Mucosa of stomach (tissue), 1 donor: ENCODE measurements at regions not wholly inside any gene's neighbourhood (a gene's known extent, or its start where the extent isn't known, plus 50 kb on each side); places are given as distances from the start of the nearest gene placed in this dataset.
A peak's percentile ranks its signal among the peaks of the same experiment; 100 is the strongest.
"Not testable (repeated sequence)": the region's sequence is repeated elsewhere in the genome, so short reads cannot be mapped to it uniquely, and the experiment has no call there.

Source experiments
- H3K27me3 ChIP-seq: one replicate; pipeline ENCODE4 v1.7.0; 2013; ENCODE audit warnings: mild to moderate bottlenecking, low read length; ENCODE audit not compliant: control insufficient read depth, insufficient read depth
- H3K36me3 ChIP-seq: one replicate; pipeline ENCODE4 v1.7.0; 2013; ENCODE audit warnings: low read length; ENCODE audit not compliant: control insufficient read depth, insufficient read depth
- H3K4me1 ChIP-seq: one replicate; pipeline ENCODE4 v1.7.0; 2013; ENCODE audit warnings: mild to moderate bottlenecking, low read length; ENCODE audit not compliant: control insufficient read depth, insufficient read depth
- H3K4me3 ChIP-seq: one replicate; pipeline ENCODE4 v1.7.0; 2013; ENCODE audit warnings: low read length
- H3K9ac ChIP-seq: one replicate; pipeline ENCODE4 v1.7.0; 2013; ENCODE audit warnings: mild to moderate bottlenecking, low read length, moderate library complexity
- H3K9me3 ChIP-seq: one replicate; pipeline ENCODE4 v1.7.0; 2013; ENCODE audit warnings: mild to moderate bottlenecking, low read length, moderate library complexity; ENCODE audit not compliant: control insufficient read depth
- donor health status: Pancreatic carcinoma.

DNA sequence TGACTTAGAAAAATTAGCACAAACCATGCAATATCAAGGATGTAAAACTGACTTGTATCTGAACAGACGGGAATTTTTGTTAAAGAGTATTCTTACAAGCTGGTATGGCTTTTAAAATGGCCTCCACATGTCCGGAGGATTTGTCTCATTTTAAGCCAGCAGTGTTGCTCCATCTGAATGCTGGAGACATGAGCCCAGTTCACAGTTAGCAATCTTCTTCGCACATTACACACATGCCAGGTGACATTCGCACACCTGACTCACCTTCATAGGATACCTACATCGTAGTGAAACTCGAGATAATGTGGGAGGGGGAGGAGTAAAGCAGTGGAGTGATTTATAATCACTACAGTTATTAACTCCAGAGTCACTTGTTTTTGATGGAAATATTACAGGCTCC lies 231.8 kb upstream of the RBBP8 start:
- Histone ChIP-seq H3K36me3 (no peaks in the 10 kb centered on the region), H3K9me3 (no peaks in the 10 kb centered on the region), H3K4me1 (no peaks in the 10 kb centered on the region), H3K4me3 (no peak overlapping the region), H3K27me3 (no peaks in the 10 kb centered on the region), H3K9ac (no peak overlapping the region)

DNA sequence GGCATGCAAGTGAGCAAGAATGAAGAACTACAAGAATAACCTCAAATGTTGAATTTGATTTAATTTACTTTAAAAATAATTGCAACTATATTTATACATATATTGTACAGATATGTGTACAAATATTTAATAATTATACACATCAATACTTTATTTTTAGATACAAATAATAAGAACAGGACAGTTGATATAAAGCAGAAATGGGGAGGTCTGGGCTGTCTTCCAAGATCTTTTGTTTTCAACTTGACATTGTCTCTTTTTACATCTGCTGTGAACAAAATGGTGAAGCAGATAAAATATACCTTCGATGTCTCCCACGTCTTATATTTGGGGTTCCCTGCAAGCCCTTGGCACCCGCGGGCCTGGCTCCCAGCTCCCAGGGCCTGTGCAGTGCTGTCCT lies 231.3 kb upstream of the RBBP8 start:
- H3K9ac ChIP-seq: no peak overlapping the region
- H3K4me1 ChIP-seq: no peaks in the 10 kb centered on the region
- H3K36me3 ChIP-seq: no peaks in the 10 kb centered on the region
- no peaks in the 10 kb centered on the region for H3K27me3 ChIP-seq
- no peaks in the 10 kb centered on the region for H3K9me3 ChIP-seq
- H3K4me3 ChIP-seq: no peak overlapping the region

DNA sequence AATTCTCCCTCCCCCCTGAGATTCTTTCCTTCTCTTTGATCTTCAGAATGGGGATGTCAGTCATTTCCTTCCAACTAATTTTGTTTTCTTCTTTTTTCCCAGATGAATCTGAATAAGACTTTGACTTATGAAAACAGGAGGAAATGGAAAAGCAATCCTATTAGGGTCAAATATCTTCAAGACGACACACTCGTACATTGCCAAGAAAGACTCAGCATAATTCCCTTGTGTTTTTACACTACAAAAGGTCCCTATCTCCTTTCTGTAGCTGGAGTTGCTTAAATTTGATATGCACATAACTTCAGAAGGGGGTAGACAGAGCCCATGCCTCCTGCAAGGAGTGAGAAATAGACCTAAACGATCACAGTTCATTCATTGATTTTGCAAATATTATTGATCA lies 230.3 kb upstream of the RBBP8 start:
- Histone ChIP-seq H3K4me1 (no peaks in the 10 kb centered on the region), H3K27me3 (no peaks in the 10 kb centered on the region), H3K9me3 (no peaks in the 10 kb centered on the region), H3K4me3 (no peak overlapping the region), H3K9ac (no peak overlapping the region), H3K36me3 (no peaks in the 10 kb centered on the region)

DNA sequence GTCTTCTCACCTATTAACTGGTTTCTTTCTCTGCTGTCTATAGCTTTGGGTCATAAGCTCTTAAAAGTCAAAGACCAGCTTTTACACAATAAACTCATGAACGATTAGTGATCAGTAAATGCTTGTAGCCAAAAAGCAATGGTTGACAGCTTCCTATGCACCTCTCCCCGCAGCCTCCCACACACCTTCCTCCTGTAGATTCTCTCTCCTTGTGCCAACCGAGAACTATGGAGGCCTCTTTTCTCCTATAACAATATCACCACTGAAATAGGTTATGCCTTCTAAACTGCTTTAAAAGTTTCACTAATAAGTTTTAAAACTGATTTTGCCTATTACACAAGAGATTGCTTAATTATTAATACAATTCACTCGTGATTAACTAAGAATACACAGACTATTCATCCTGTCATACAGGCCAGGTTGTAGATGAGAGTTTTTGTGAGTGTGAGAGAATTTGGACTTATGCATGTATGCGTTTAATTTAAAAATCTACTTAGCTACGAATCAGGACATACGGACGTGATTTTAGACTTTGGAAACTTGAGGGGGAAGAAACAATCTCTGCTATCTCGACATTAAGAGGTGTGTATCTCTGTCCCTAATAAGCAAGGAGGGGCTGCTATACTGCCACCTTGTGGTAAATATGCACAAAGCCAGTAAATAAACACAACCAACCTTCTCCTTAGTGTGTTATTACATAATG lies 229.1 kb upstream of the RBBP8 start:
- H3K9ac ChIP-seq: no peak overlapping the region
- no peaks in the 10 kb centered on the region for H3K36me3 ChIP-seq
- H3K4me1 ChIP-seq: no peaks in the 10 kb centered on the region
- no peak overlapping the region for H3K4me3 ChIP-seq
- H3K9me3 ChIP-seq: no peaks in the 10 kb centered on the region
- no peaks in the 10 kb centered on the region for H3K27me3 ChIP-seq

DNA sequence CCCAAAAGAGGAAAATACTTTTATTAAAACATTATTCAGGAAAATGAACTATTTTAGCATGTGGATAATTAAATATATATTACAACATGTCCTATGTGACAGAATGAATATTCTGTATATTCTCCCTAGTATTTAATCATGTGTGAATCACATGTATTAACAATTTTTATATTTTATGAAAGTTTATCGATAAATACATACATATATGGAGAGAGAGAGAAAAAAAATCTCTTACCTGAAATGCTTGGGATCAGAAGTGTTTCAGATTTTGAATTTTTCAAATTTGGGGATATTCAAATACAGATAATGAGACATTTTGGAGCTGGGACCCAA lies 228.6 kb upstream of the RBBP8 start:
- Histone ChIP-seq H3K4me1 (no peaks in the 10 kb centered on the region), H3K9me3 (no peaks in the 10 kb centered on the region), H3K9ac (no peak overlapping the region), H3K36me3 (no peaks in the 10 kb centered on the region), H3K4me3 (no peak overlapping the region), H3K27me3 (no peaks in the 10 kb centered on the region)

DNA sequence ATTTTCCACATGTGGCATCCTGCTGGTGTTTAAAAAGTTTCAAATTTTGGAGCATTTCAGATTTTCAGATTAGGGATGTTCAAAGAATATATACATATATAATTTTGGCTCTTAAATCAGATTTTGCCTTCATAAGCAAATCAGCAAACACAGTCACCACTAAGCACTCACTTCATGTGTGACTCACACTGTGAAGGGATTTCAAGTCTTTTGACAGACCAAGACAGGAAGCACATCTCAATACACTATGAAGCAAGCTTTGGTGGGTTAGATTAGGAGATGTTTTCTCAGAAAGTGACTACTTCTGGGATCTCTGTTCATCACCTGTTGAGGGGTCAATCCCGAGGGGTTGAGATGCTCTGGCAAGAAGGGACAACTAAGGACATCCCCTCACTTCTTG lies 227.8 kb upstream of the RBBP8 start:
- Histone ChIP-seq H3K9ac (no peak overlapping the region), H3K27me3 (no peaks in the 10 kb centered on the region)

DNA sequence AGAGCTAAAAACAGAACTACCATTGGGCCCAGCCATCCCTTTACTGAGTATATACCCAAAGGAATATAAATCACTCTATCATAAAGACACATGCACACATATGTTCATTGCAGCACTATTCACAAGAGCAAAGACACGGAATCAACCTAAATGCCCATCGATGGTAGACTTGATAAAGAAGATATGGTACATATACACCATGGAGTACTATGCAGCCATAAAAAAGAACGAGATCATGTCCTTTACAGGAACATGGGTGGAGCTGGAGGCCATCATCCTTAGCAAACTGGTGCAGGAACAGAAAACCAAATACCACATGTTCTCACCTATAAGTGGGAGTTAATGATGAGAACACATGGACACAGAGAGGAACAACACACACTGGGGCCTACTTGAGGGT lies 227.1 kb upstream of the RBBP8 start:
- not testable (repeated sequence) for H3K9ac ChIP-seq, H3K36me3 ChIP-seq, H3K27me3 ChIP-seq, H3K4me3 ChIP-seq, H3K4me1 ChIP-seq, H3K9me3 ChIP-seq

More for the DNA sequence above, 227.8 kb upstream of the RBBP8 start:
- Histone ChIP-seq H3K4me1 (no peaks in the 10 kb centered on the region), H3K36me3 (no peaks in the 10 kb centered on the region), H3K4me3 (no peak overlapping the region), H3K9me3 (no peaks in the 10 kb centered on the region)

DNA sequence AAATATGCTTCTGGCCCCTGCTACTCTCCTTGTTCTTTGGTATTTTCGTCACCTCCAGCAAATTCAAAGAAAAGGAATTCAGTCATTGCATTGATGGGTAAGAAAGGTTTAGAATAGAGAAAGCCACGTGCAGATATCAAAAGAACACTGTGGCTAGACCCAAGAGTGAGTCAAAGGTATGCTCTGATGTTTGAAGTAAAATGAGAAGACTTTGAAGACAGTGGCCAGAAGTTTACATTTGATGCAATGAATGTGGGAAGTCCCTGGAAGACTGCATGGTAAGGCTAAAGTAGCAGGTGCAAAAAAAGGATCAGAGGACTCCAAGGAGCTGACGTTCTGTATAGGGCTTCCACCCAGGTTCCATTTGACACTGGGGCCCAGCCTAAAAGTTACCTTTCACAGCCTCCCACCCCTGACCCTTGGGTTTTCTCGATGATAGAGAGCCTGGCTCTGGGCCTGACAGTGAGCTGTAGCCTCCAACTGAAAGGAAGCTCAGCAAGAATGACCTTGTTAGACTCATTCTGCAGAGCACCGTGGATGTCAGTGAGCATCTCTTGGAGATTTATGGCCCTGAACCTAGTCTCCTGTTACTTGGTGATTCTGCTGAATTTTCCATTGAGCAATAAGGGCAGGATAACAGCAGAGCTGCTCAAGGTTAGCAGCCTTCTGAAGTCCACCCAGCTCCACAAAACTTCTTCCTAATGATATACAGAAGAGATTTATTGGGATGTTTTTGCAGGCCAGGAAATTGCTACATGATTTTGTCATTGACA lies 223.7 kb upstream of the RBBP8 start:
- H3K36me3 ChIP-seq: no peaks in the 10 kb centered on the region
- no peaks in the 10 kb centered on the region for H3K4me1 ChIP-seq
- H3K9ac ChIP-seq: no peak overlapping the region
- H3K4me3 ChIP-seq: no peak overlapping the region
- H3K27me3 ChIP-seq: no peaks in the 10 kb centered on the region
- H3K9me3 ChIP-seq: no peaks in the 10 kb centered on the region

DNA sequence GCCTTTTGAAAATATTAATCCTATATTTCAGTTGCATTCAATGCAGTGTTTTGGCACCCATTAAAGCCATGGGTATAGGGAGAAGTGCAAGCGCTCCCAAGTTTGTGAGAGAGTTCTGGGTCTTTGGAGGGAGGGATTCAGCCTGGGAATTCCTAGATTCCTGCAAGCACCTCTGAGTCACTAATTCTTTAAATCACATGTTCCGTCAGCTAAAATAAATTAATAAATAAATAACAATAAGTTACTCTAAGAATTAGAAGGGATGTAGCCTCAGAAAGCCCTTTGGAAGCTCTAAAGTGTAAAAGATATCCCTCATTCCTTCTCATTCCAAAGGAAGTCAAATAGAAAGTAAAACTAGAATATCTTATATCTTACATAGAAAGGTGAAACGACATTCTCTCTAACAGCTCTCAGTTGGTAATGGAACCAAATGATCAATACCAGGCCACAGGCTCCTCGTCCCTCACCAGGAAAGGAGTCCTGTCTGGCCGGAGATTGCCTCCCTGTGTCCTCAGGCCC lies 222.4 kb upstream of the RBBP8 start:
- peak overlapping the region; percentile 70 for H3K9ac ChIP-seq
- H3K4me3 ChIP-seq: peak overlapping the region; percentile 24

DNA sequence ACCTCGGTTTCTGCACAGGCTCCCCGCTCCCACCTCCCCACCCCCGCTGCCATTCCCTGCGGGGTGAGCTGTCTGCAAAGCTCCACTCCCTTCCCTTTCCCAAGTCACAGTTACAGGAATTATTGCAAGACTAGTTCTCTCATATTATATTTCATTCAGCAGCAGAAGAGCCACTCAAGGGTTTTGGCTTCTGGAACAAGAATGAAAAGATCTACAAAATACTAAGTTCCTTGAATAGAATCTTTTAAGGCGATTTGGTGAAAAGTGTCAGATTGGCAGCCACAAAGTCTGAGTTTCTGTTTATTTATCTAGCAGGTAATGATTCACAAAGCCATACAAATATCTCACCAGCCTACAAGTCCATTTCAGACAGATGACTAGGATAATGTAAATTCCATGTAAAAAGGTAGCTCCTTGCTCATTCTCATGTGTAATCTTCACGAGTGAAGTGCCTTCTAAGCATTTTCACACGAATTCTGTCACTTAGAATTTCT lies 221.9 kb upstream of the RBBP8 start:
- Histone ChIP-seq H3K9me3 (no peaks in the 10 kb centered on the region), H3K4me1 (no peaks in the 10 kb centered on the region), H3K27me3 (no peaks in the 10 kb centered on the region), H3K36me3 (no peaks in the 10 kb centered on the region), H3K4me3 (peak overlapping the region; percentile 24), H3K9ac (peak overlapping the region; percentile 70)

More for the DNA sequence above, 222.4 kb upstream of the RBBP8 start:
- no peaks in the 10 kb centered on the region for H3K36me3 ChIP-seq
- H3K4me1 ChIP-seq: no peaks in the 10 kb centered on the region
- no peaks in the 10 kb centered on the region for H3K27me3 ChIP-seq
- no peaks in the 10 kb centered on the region for H3K9me3 ChIP-seq

DNA sequence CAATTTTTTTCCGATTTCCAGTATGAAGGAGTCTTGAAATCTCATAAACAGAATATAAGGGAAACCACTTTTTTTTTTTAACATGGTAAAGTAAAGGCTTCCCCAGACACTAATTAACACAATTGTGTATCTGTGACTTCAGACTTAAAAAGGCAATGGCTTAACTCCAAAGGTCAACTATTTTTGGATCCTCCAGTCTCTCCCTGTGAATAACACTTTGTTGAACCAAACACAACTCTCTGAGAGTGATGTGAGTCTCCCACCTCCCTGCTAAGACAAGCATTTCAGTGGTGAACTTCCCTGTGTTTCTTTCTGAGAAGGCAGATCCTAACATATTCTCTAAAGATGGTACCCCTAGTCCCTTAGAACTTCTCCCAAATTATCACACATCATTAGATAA lies 219.6 kb upstream of the RBBP8 start:
- no peak overlapping the region for H3K4me3 ChIP-seq
- no peaks in the 10 kb centered on the region for H3K4me1 ChIP-seq
- no peak overlapping the region for H3K9ac ChIP-seq
- no peaks in the 10 kb centered on the region for H3K36me3 ChIP-seq
- H3K9me3 ChIP-seq: no peaks in the 10 kb centered on the region
- H3K27me3 ChIP-seq: no peaks in the 10 kb centered on the region

DNA sequence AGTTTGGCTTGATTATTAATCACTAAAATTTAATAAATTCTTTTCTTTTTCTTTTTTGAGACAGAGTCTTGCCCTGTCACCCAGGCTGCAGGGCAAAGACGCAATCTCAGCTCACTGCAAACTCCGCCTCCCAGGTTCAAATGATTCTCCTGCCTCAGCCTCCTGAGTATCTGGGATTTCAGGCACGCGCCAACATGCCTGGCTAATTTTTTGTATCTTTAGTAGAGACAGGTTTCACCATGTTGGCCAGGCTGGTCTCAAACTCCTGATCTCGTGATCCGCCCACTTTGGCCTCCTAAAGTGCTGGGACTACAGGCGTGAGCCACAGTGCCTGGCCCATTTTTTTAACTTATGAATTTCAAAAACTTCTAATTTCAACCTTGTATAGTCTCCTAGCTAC lies 215.6 kb upstream of the RBBP8 start:
- not testable (repeated sequence) for H3K4me3 ChIP-seq, H3K36me3 ChIP-seq, H3K9me3 ChIP-seq, H3K9ac ChIP-seq, H3K27me3 ChIP-seq, H3K4me1 ChIP-seq
